GM21423 (cell line): ENCODE measurements at regions not wholly inside any gene's neighbourhood (a gene's known extent, or its start where the extent isn't known, plus 50 kb on each side); places are given as distances from the start of the nearest gene placed in this dataset.

Experiments
- ATAC-seq: cut with Tn5 transposase; IDR thresholded peaks from one replicate; pipeline ENCODE4 v1.9.1; 2021; ENCODE audit warnings: mild to moderate bottlenecking, moderate library complexity; ENCODE audit not compliant: unreplicated experiment

DNA sequence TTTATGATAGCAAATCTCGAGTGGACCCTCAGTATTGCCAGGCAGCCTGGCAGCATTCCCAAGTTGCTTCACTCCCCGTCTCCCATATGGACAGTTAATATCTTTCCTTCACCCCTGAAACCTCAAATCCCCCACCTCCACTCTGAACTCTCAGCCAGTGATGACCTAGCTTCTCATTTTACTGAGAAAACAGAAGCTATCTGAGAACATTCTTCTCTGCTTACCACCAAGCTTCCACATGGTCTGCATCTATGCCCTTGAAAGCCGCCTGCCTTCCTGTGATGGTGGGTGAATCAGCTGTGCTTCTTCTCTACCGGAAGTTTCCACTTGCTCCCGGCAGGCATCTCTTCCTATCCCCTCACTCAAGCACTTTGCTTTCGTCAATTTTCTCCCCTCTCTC, 529.2 kb downstream of the EPHA4 start:
- no peak for ATAC-seq

DNA sequence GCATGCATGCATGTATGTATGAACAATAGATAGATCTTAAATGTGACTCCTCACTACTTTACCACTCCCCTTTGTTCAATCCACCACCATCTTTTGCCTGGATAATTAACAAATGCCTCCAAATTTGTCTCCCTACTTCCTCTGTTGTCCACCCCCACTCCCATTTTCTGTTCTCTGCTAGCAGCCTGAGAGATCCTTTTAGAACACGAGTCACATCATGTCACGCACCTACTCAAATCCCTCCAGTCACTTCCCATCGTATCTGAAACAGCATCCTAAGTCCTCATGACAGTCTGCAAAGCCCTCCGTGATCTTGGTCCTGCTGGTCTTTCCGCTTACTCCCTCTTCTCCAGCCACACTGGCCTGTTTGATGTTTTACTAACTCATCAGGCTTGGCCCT, 527.3 kb downstream of the EPHA4 start:
- ATAC-seq, result no peak

- ATAC-seq, result peak; percentile 60
Measured at GRCh38 chr2:221050020-221050795, 521.9 kb downstream of the EPHA4 start.

DNA sequence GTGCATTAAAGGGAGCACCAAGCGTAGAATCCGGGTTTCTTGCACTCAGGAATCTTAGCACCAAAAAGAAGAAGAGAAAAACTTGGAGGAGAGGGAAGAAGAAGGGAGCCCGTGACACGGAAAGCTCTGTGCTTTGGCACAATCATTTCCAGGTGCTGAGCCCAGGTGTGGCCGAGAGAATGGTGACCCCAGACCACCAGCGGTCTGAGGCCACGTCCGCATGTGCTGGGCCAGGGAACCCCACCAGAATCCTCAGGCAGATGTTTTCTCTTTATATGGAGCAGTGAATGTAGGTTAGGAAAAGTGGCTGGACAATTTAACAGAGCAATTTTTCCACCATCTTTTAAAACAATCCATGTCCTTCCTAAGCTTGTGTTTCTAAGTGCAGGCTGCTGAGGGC, 520.9 kb downstream of the EPHA4 start:
- ATAC-seq, result no peak

DNA sequence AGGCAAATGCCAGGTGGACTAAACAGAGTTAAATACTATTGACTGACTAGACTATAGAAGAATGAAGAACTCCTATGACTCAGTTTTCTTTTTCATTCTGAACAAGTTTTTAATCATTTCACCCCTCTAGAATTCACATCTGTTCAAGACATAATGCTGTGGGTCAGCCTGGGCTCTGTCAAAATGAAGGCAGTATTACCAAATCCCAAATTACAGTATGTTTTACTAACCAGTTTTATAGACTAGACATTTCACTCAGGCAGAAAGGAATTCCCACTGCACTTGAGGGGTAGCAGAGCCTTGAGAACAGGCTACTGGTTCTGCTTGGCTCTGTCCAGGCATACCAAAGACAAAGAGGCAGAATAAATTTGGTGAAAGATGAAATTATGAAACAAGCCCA, 511.7 kb downstream of the EPHA4 start:
- no peak for ATAC-seq

- no peak for ATAC-seq
Measured at GRCh38 chr2:221063568-221063967, 508.5 kb downstream of the EPHA4 start.

GRCh38 chr2:221064058-221064854, 507.8 kb downstream of the EPHA4 start:
- ATAC-seq, result no peak

DNA sequence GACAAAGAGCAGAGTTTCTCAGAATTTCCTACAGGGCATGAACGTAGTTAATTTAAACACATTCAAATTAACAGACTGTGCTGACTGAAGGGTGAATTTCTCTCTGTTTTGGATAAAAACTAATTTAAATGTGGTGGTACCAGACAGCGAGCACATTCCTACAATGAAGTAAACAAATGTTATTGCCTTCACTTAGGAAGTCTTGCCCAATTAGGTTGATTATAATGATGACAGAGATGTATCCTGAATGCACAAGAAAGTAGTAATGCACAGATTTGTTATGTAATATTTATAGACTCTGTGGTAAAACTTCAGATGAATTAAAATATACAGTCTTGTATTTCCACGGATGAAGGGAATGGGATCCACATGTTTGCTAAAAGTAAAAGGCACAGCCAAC, 507.2 kb downstream of the EPHA4 start:
- ATAC-seq, result no peak

DNA sequence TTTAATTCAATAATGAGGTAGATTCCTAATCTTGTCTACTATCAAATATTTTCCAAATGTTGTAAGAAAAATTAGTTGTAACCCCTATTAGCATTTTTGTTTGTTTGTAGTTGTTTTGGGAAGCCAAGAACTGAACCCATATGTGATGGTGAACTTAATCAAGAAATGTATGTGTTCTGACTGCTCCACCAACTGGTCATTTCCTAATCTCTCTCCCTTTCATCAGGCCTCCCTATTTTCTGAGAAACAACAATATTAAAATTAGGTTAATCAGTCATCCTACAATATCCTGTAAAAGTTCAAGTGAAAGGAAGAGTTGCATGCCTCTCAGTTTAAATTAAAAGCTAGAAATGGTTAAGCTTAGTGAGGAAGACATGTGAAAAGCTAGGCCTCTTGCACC, 504.0 kb downstream of the EPHA4 start:
- ATAC-seq, result no peak

GRCh38 chr2:221070106-221070505, 502.0 kb downstream of the EPHA4 start:
- ATAC-seq, result no peak

DNA sequence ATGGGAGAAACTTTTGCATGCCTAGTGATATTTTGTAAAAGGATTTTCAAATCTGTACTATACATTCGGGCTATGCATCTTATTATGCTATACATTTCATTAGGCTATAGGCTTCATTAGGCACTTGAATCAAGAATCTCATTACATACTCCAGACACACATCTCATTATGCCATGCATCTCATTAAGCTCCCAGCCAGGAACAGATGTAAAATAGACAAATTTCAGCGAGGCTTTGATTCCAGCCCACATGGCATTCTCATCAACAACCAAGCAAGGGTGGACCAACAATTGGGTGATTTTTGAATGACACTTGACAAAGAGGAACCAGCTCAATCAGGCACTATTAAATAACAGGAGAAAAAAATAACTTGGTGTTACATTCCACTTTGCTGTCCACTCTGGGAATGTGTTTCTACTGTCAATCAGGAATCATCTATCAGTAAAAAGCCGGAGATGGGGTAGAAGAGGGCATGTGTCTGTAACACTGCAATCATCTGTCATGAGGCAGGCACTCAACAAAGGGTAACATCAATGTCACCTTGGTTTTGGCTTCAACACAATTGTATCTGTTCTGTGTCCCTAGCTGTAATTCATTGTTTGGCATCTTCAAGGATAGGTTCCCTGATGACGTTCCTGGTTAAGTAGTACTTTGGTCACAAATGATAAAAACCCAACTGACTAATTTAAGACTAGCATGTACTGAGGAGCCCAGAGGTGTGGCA, 498.6 kb downstream of the EPHA4 start:
- ATAC-seq, result no peak

- ATAC-seq, result no peak
Measured at GRCh38 chr2:221074238-221074637, 497.9 kb downstream of the EPHA4 start.

DNA sequence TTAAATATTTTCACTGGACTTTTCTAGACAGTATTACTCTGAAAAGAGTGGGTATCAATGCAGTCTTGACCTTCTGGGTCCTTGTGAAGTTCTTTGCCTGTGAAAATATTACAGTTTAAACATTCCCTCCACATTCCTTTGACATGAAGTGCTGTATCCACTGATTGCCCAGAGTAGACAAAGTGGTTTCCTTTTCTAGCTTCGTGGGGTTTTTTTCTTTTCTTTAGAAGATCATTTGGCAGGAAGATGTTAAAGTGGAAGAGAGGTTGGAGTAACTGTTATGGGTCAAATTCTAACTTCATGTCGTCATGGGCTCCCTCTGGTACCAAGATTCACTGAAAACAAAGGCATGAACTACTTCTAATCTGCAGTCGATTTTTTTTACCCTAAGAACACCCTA, 496.9 kb downstream of the EPHA4 start:
- no peak for ATAC-seq

GRCh38 chr2:221077251-221077650, 494.9 kb downstream of the EPHA4 start:
- no peak for ATAC-seq

DNA sequence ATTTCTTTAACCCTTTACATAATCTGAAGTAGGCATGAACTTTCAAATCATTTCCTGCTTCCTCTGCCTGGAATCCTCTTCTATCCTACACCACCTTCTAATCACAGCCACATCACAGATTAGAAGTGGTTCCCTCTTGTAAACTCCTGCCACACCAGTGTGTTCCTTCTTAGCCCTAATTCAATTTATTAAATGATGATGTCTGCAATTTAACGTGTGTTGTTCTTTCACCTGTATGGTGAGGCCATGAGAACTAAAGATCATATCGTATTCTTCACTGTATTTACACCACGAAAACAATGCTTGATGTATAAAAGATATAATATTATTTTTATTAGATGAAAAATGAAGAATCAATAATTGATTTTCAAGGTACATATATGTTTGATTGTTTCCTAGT, 494.3 kb downstream of the EPHA4 start:
- no peak for ATAC-seq

DNA sequence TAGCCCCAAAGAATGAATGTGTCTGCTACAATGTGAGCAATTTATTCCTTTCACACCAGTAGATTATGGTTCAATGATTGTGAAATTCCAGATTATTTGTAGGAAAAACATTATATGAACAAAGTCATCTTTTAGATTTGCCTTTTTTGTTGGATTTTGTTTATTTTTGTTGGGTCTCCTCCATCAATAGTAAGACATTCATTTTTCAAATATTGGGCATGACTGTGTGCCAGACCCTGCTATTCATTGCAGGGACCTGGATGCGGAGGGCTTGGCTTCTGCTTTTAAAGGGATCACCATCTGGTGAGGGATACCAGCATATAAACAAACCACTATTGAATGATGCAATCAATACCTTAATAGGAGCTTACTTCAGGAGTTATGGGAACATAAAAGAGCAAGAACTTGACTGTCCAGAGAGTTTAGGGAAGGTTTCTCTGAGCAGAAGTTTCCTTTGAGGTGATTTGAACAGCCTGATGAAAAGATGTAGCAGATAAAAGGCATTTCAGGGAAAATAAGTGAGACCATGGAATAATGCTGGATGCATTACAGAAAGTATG, 486.7 kb downstream of the EPHA4 start:
- no peak for ATAC-seq

DNA sequence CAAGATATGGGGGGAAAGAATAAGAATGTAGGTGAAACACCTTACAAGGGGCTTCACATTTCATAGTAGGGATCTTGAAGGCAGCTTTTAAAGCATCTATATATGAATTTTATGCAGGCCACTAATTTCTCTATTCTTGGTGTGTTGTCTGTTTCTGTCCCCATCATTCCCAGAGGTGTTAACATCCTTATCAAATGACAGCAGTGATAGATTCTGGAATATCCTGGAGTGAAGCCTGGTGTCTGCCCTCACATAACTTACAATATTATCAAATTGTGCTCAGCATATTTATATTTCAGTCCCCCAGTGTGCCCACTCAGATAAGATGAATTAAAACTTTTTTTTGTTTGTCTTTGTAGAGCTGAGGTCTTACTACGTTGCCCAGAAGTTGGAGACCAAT, 486.2 kb downstream of the EPHA4 start:
- no peak for ATAC-seq

DNA sequence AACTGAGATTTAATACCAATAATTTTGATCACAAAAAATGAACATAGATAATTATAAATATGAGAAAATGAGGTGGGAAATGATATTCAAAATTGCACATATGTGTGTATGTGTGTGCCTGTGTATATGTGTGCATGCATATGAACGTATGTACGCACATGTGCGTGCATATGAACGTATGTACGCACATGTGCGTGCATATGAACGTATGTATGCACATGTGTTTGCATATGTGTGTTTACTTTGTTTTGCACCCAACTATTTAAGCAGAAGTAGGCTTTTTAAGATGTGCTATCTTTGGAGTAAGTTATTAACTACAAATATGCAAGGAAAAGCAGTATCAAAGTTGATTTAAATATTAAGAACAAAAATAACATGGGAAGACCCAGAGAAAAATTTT, 484.3 kb downstream of the EPHA4 start:
- no peak for ATAC-seq

DNA sequence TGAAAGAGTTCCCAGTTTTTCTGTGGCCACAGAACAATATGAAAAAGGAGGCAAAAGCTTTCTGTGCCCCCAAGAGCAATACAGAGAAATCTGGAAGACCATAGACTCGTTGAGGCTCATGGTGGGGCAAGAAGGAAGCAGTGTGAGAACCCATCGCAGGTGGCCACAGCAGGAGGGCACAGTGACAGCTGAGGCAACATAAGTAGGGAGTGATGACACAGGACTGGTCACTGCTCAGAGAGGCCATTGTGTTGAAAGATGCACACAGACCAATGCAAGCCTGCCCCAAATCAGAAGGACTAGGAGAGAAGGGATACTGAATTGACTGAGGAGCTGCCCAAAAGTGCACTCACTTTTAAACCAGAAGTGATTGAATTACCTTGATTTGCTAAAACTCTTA, 483.6 kb downstream of the EPHA4 start:
- no peak for ATAC-seq

DNA sequence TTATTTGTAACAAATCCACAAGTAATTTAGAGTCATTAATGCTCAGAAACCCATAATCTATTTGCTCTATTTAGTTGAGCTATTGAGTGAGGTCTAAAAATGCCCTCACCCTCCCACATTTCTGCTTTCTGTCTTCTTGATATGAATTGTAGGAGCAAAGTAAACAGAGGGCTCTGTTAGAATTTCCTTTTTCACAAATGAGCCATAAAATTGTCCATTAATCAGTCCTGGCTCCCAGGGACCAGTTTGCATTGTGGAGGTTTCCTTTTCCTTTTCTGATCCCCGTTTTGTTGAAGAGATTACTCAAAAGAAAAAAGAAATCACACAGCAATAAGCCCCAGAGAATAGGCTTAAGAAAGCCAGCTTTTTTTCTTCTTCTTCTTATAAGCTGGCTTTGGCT, 476.7 kb downstream of the EPHA4 start:
- ATAC-seq, result no peak
